HEK293 (cell line): ENCODE measurements at regions not wholly inside any gene's neighbourhood (a gene's known extent, or its start where the extent isn't known, plus 50 kb on each side); places are given as distances from the start of the nearest gene placed in this dataset.
A peak's percentile ranks its signal among the peaks of the same experiment; 100 is the strongest.

ENCODE experiments used
- CTCF ChIA-PET: fragments of 350-600 bp; formaldehyde crosslinking; extraction: SDS; loops from one replicate; lab custom pipeline; 2021; ENCODE audit warnings: antibody characterized with exemption; lab: Yijun Ruan, JAX
- POLR2A ChIA-PET: fragments of 300-600 bp; formaldehyde crosslinking; extraction: SDS; loops from one replicate; lab custom pipeline; 2020; ENCODE audit warnings: antibody characterized with exemption, inconsistent platforms; lab: Yijun Ruan, JAX
- H3K27ac ChIP-seq: fragments of 200-500 bp; sonication (Bioruptor generic); 2 replicates; pipeline ENCODE4 v1.5.1; 2014; ENCODE audit warnings: low read depth, low read length, control low read depth, inconsistent platforms; ENCODE audit errors: extremely low read depth
- H3K36me3 ChIP-seq, 2 experiments: fragments of 200-500 bp in 1 of 2; sonication (Bioruptor generic) in 1 of 2; 1 replicate in 1 of 2; 2 replicates in 1 of 2; pipeline ENCODE4 v1.5.1; 2014 to 2017; ENCODE audit warnings: inconsistent platforms in 2 of 2, low read length in 2 of 2; ENCODE audit not compliant: control insufficient read depth in 2 of 2, insufficient read depth in 1 of 2
- H3K4me1 ChIP-seq: fragments of 200-500 bp; sonication (Bioruptor generic); 2 replicates; pipeline ENCODE4 v1.5.1; 2014; ENCODE audit warnings: mild to moderate bottlenecking, low read length, inconsistent platforms; ENCODE audit not compliant: control insufficient read depth, insufficient read depth
- H3K4me3 ChIP-seq: 2 replicates; pipeline ENCODE4 v1.5.1; 2011; ENCODE audit warnings: low read depth, mild to moderate bottlenecking, control low read depth, low read length, moderate library complexity
- H3K9me3 ChIP-seq: fragments of 200-500 bp; sonication (Bioruptor generic); 2 replicates; pipeline ENCODE4 v1.5.1; 2014; ENCODE audit warnings: low read depth, low read length, inconsistent platforms; ENCODE audit not compliant: control insufficient read depth, insufficient read depth
- KLF1 ChIP-seq: fragments of 450-650 bp; formaldehyde crosslinking; IDR thresholded peaks from 2 replicates; pipeline ENCODE4 v1.5.1; 2016; ENCODE audit warnings: missing biosample characterization, missing genetic modification characterization
- OVOL3 ChIP-seq: fragments of 450-650 bp; formaldehyde crosslinking; IDR thresholded peaks from 2 replicates; pipeline ENCODE4 v1.5.1; 2016; ENCODE audit warnings: missing biosample characterization, missing genetic modification characterization
- RBAK ChIP-seq: fragments of 450-650 bp; formaldehyde crosslinking; IDR thresholded peaks from 2 replicates; pipeline ENCODE4 v1.5.1; 2016; ENCODE audit warnings: missing biosample characterization, missing genetic modification characterization
- SCRT2 ChIP-seq: fragments of 450-650 bp; formaldehyde crosslinking; IDR thresholded peaks from 2 replicates; pipeline ENCODE4 v1.5.1; 2016; ENCODE audit warnings: missing biosample characterization, missing genetic modification characterization
- ZBTB26 ChIP-seq: fragments of 450-650 bp; formaldehyde crosslinking; optimal IDR thresholded peaks from 2 replicates; pipeline ENCODE3; 2016; ENCODE audit warnings: missing biosample characterization, mild to moderate bottlenecking, missing genetic modification characterization
- ZBTB7A ChIP-seq: fragments of 450-650 bp; formaldehyde crosslinking; IDR thresholded peaks from 2 replicates; pipeline ENCODE4 v1.5.1; 2016; ENCODE audit warnings: low read depth, missing biosample characterization, missing genetic modification characterization
- ZFP41 ChIP-seq: fragments of 450-650 bp; formaldehyde crosslinking; IDR thresholded peaks from 2 replicates; pipeline ENCODE4 v1.5.1; 2016; ENCODE audit warnings: missing biosample characterization, missing genetic modification characterization, borderline replicate concordance
- ZNF132 ChIP-seq: fragments of 450-650 bp; formaldehyde crosslinking; IDR thresholded peaks from 2 replicates; pipeline ENCODE4 v1.5.1; 2017; ENCODE audit warnings: missing biosample characterization, missing genetic modification characterization, borderline replicate concordance
- ZNF19 ChIP-seq: fragments of 450-650 bp; formaldehyde crosslinking; IDR thresholded peaks from 2 replicates; pipeline ENCODE4; 2016; ENCODE audit warnings: missing biosample characterization, missing genetic modification characterization, low read depth
- ZNF501 ChIP-seq: fragments of 450-650 bp; formaldehyde crosslinking; IDR thresholded peaks from 2 replicates; pipeline ENCODE4 v1.5.1; 2016; ENCODE audit warnings: missing biosample characterization, missing genetic modification characterization
- ZNF513 ChIP-seq: fragments of 450-650 bp; IDR thresholded peaks from 2 replicates; pipeline ENCODE4 v1.5.1; 2018; ENCODE audit warnings: missing biosample characterization, missing genetic modification characterization
- ZNF521 ChIP-seq: fragments of 450-650 bp; formaldehyde crosslinking; IDR thresholded peaks from 2 replicates; pipeline ENCODE4 v1.5.1; 2017; ENCODE audit warnings: missing biosample characterization, mild to moderate bottlenecking, missing genetic modification characterization
- ZNF585B ChIP-seq: fragments of 450-650 bp; formaldehyde crosslinking; IDR thresholded peaks from 2 replicates; pipeline ENCODE4 v1.5.1; 2016; ENCODE audit warnings: missing biosample characterization, missing genetic modification characterization
- ZNF626 ChIP-seq: fragments of 450-650 bp; sonication (Bioruptor Pico); formaldehyde crosslinking; IDR thresholded peaks from 2 replicates; pipeline ENCODE4 v1.5.1; 2018; ENCODE audit warnings: missing biosample characterization, missing genetic modification characterization, inconsistent platforms
- ZNF658 ChIP-seq: fragments of 450-650 bp; formaldehyde crosslinking; IDR thresholded peaks from 2 replicates; pipeline ENCODE4; 2016; ENCODE audit warnings: missing biosample characterization, missing genetic modification characterization
- ZNF701 ChIP-seq: fragments of 450-650 bp; formaldehyde crosslinking; IDR thresholded peaks from 2 replicates; pipeline ENCODE4 v1.5.1; 2016; ENCODE audit warnings: missing biosample characterization, missing genetic modification characterization
- ZNF777 ChIP-seq: fragments of 450-650 bp; formaldehyde crosslinking; IDR thresholded peaks from 2 replicates; pipeline ENCODE4 v1.5.1; 2017; ENCODE audit warnings: missing biosample characterization, missing genetic modification characterization, borderline replicate concordance
- TF ChIP-seq, protein P1 (sequence below): fragments of 450-650 bp; formaldehyde crosslinking; IDR thresholded peaks from 2 replicates; pipeline ENCODE4 v1.5.1; 2017; ENCODE audit warnings: missing biosample characterization, missing genetic modification characterization
- TF ChIP-seq, protein P2 (sequence below): fragments of 450-650 bp; formaldehyde crosslinking; IDR thresholded peaks from 2 replicates; pipeline ENCODE4 v1.5.1; 2016; ENCODE audit warnings: missing biosample characterization, missing genetic modification characterization
- TF ChIP-seq, protein P3 (sequence below): fragments of 450-650 bp; formaldehyde crosslinking; IDR thresholded peaks from 2 replicates; pipeline ENCODE4 v1.5.1; 2017; ENCODE audit warnings: missing biosample characterization, missing genetic modification characterization
- TF ChIP-seq, protein P4 (sequence below): fragments of 450-650 bp; formaldehyde crosslinking; IDR thresholded peaks from 2 replicates; pipeline ENCODE4 v1.5.1; 2016; ENCODE audit warnings: missing biosample characterization, missing genetic modification characterization

DNA sequence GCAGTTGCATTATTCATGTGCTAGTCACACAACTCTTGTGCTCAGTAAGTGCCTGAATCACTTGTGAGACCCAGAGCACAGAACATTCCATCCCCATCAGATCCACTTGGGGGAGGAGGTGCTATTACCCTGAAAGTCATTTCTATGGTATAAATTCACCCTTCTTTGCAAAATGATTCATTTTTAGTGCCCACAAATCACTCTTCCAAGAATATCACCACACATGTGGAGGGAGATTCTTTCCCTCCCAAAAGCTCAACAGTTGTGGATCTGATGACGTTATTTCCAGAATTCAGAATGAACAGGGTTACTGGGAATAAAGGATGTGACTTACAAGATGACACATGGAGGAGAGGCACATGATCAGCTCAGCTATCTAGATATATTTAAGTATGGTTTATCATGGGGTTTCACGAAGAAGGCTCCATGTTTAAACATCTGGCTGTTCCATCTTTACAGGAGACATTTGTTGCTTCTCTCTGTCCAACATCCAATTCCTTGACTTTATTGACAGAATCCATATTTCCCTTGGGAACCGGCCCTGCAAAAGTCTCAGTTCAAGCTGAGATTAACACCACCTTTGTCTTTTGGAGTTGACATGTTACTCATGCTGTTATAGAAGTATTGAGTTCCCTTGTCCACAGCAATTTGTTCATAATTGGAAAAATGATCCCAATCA is 214.2 kb upstream of the PROK2 start (continued):
- TF ChIP-seq ZBTB26 (tag by site-specific recombination) (no peak), ZNF19 (tag by site-specific recombination) (no peak), ZNF501 (tag by site-specific recombination) (no peak)

- Histone ChIP-seq H3K9me3 (no peaks in the 10 kb centered on the region), H3K4me1 (no peaks in the 10 kb centered on the region), H3K36me3 (no peaks in the 10 kb centered on the region), H3K27ac (no peak overlapping the region), H3K4me3 (no peak overlapping the region)
- TF ChIP-seq ZNF513 = peak; percentile 78
- TF ChIP-seq ZNF19 (tag by site-specific recombination) = no peak
- no peak for TF ChIP-seq RBAK (tag by site-specific recombination)
- ChIA-PET POLR2A (no interaction called here), CTCF (interaction anchor here (0.6 kb wide), 1 partner anchor 66 kb away, joined by 3 read pairs; no protein-coding TSS in a partner anchor)
Observed at GRCh38 chr3:71997066-71997653, 212.2 kb upstream of the PROK2 start.

GRCh38 chr3:71994906-71995305 is 210.0 kb upstream of the PROK2 start:
- no peaks in the 10 kb centered on the region for H3K9me3 ChIP-seq
- H3K4me1 ChIP-seq = no peaks in the 10 kb centered on the region
- no peak overlapping the region for H3K4me3 ChIP-seq
- no peaks in the 10 kb centered on the region for H3K36me3 ChIP-seq
- ChIA-PET POLR2A (no interaction called here), CTCF (interaction anchor here (0.6 kb wide), 1 partner anchor 9 kb away, joined by 3 read pairs; no protein-coding TSS in a partner anchor)
- no peak overlapping the region for H3K27ac ChIP-seq
- no peak for TF ChIP-seq OVOL3 (tag by site-specific recombination)
- TF ChIP-seq ZNF132 (tag by site-specific recombination) = no peak
- TF ChIP-seq ZNF658 (tag by site-specific recombination) = no peak
- TF ChIP-seq SCRT2 = no peak
- TF ChIP-seq, protein P1, sequence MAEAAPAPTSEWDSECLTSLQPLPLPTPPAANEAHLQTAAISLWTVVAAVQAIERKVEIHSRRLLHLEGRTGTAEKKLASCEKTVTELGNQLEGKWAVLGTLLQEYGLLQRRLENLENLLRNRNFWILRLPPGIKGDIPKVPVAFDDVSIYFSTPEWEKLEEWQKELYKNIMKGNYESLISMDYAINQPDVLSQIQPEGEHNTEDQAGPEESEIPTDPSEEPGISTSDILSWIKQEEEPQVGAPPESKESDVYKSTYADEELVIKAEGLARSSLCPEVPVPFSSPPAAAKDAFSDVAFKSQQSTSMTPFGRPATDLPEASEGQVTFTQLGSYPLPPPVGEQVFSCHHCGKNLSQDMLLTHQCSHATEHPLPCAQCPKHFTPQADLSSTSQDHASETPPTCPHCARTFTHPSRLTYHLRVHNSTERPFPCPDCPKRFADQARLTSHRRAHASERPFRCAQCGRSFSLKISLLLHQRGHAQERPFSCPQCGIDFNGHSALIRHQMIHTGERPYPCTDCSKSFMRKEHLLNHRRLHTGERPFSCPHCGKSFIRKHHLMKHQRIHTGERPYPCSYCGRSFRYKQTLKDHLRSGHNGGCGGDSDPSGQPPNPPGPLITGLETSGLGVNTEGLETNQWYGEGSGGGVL (tag by site-specific recombination) = no peak
- TF ChIP-seq ZNF585B (tag by site-specific recombination) = no peak
- TF ChIP-seq ZNF701 (tag by site-specific recombination) = no peak
- TF ChIP-seq, protein P2, sequence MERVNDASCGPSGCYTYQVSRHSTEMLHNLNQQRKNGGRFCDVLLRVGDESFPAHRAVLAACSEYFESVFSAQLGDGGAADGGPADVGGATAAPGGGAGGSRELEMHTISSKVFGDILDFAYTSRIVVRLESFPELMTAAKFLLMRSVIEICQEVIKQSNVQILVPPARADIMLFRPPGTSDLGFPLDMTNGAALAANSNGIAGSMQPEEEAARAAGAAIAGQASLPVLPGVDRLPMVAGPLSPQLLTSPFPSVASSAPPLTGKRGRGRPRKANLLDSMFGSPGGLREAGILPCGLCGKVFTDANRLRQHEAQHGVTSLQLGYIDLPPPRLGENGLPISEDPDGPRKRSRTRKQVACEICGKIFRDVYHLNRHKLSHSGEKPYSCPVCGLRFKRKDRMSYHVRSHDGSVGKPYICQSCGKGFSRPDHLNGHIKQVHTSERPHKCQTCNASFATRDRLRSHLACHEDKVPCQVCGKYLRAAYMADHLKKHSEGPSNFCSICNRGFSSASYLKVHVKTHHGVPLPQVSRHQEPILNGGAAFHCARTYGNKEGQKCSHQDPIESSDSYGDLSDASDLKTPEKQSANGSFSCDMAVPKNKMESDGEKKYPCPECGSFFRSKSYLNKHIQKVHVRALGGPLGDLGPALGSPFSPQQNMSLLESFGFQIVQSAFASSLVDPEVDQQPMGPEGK (tag by site-specific recombination) = no peak
- TF ChIP-seq ZNF777 (tag by site-specific recombination) = no peak
- TF ChIP-seq ZNF626 (tag by site-specific recombination) = no peak
- no peak for TF ChIP-seq ZFP41 (tag by site-specific recombination)
- no peak for TF ChIP-seq ZNF521 (tag by site-specific recombination)
- TF ChIP-seq, protein P3, sequence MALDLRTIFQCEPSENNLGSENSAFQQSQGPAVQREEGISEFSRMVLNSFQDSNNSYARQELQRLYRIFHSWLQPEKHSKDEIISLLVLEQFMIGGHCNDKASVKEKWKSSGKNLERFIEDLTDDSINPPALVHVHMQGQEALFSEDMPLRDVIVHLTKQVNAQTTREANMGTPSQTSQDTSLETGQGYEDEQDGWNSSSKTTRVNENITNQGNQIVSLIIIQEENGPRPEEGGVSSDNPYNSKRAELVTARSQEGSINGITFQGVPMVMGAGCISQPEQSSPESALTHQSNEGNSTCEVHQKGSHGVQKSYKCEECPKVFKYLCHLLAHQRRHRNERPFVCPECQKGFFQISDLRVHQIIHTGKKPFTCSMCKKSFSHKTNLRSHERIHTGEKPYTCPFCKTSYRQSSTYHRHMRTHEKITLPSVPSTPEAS (tag by site-specific recombination) = no peak
- no peak for TF ChIP-seq KLF1 (tag by site-specific recombination)
- TF ChIP-seq, protein P4, sequence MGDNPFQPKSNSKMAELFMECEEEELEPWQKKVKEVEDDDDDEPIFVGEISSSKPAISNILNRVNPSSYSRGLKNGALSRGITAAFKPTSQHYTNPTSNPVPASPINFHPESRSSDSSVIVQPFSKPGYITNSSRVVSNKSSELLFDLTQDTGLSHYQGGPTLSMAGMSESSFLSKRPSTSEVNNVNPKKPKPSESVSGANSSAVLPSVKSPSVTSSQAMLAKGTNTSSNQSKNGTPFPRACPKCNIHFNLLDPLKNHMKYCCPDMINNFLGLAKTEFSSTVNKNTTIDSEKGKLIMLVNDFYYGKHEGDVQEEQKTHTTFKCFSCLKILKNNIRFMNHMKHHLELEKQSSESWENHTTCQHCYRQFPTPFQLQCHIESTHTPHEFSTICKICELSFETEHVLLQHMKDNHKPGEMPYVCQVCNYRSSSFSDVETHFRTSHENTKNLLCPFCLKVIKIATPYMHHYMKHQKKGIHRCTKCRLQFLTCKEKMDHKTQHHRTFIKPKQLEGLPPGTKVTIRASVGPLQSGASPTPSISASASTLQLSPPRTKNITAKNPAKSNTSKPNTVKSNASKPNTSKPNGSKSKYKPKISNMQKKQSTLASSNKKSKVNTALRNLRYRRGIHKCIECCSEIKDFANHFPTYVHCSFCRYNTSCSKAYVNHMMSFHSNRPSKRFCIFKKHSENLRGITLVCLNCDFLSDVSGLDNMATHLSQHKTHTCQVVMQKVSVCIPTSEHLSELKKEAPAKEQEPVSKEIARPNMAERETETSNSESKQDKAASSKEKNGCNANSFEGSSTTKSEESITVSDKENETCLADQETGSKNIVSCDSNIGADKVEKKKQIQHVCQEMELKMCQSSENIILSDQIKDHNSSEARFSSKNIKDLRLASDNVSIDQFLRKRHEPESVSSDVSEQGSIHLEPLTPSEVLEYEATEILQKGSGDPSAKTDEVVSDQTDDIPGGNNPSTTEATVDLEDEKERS = no peak
- TF ChIP-seq ZBTB7A (tag by site-specific recombination) = no peak
